ENCODE measurements at regions not wholly inside any gene's neighbourhood (a gene's known extent, or its start where the extent isn't known, plus 50 kb on each side); places are given as distances from the start of the nearest gene placed in this dataset.

DNA sequence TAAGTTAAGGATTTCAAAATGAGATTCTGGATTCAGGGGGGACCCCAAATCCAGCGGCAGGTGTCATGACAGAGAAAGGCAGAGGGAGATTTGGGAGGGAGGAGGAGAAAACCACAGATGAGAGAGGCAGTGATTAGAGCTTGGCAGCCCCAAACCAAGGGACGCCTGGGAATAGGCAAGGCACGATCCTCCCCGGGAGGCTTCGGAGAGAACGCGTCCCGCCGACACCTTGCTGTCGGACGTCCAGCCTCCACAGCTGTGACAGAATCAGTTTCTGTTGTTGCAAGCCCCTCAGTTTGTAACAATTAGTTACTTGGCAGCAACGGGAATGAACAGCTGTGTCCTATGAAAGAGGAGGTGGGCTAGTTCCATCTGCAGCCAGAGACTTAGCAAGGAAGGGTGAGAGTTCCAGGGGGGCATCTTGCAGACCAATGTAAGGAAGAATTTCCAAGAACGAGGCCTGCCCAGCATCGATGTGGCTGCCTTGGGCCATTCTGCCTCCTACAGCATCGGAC is 110.7 kb upstream of the SDK2 start:
- Mint-ChIP-seq H3K27me3 (ENCODE audit: insufficient read depth, low read depth) (peaks cover 16% of the 10 kb centered on the region), H3K9me3 (peaks cover 2% of the 10 kb centered on the region), H3K27ac (no peak overlapping the region), H3K4me3 (no peak overlapping the region), H3K36me3 (no peaks in the 10 kb centered on the region), H3K4me1 (peaks cover 28% of the 10 kb centered on the region)
- no peaks in the 10 kb centered on the region for H3K27me3 ChIP-seq
- H3K36me3 ChIP-seq = no peaks in the 10 kb centered on the region
- H3K4me1 ChIP-seq = peaks cover 8% of the 10 kb centered on the region
- H3K79me2 ChIP-seq (ENCODE audit: low read depth) = no peaks in the 10 kb centered on the region
- H4K20me1 ChIP-seq (ENCODE audit: low read depth) = no peaks in the 10 kb centered on the region
- H3K4me3 ChIP-seq = no peak overlapping the region
- no peak overlapping the region for H3K9ac ChIP-seq
- no peak overlapping the region for H3K27ac ChIP-seq
- no peak for DNase-seq (ENCODE audit: low spot score)
- H3F3A ChIP-seq (ENCODE audit: low read depth) = no peaks in the 10 kb centered on the region
- H2AFZ ChIP-seq (replicated peaks) = no peak overlapping the region
- TF ChIP-seq, protein P1, sequence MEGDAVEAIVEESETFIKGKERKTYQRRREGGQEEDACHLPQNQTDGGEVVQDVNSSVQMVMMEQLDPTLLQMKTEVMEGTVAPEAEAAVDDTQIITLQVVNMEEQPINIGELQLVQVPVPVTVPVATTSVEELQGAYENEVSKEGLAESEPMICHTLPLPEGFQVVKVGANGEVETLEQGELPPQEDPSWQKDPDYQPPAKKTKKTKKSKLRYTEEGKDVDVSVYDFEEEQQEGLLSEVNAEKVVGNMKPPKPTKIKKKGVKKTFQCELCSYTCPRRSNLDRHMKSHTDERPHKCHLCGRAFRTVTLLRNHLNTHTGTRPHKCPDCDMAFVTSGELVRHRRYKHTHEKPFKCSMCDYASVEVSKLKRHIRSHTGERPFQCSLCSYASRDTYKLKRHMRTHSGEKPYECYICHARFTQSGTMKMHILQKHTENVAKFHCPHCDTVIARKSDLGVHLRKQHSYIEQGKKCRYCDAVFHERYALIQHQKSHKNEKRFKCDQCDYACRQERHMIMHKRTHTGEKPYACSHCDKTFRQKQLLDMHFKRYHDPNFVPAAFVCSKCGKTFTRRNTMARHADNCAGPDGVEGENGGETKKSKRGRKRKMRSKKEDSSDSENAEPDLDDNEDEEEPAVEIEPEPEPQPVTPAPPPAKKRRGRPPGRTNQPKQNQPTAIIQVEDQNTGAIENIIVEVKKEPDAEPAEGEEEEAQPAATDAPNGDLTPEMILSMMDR (IDR thresholded peaks at IDR 0.05) = no peak
- no peak for TF ChIP-seq EZH2 (IDR thresholded peaks at IDR 0.05)
- no peak for TF ChIP-seq EZH2phosphoT487 (IDR thresholded peaks at IDR 0.05)
- H3K4me2 ChIP-seq = no peak overlapping the region
- H3K9me3 ChIP-seq (ENCODE audit: low read depth) = no peaks in the 10 kb centered on the region

DNA sequence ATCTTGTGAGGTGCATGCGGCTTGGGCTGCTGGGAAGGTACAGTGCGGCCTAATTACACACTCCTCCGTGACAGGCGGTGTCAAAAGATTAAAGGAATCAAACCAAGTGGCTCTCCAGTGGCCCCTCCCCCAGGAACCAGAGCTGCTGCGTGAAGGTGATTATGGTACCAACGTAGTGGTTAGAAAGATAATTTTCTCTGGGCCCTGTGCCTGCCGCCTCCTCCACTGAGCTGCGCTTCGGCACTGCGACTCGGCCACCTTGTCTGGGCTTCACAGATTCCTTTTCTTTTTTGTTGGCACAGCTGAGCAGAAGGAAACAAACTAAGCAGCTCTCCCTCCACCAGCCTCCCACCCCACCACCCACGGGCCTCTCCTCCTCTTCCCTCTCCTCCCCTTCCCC is 113.2 kb upstream of the SDK2 start:
- Histone ChIP-seq H3K27me3 (no peaks in the 10 kb centered on the region), H3K4me2 (no peak overlapping the region), H3K4me3 (no peak overlapping the region), H3K27ac (no peak overlapping the region), H3K9ac (no peak overlapping the region), H3F3A (ENCODE audit: low read depth) (no peaks in the 10 kb centered on the region), H2AFZ (replicated peaks) (no peak overlapping the region), H3K79me2 (ENCODE audit: low read depth) (no peaks in the 10 kb centered on the region), H4K20me1 (ENCODE audit: low read depth) (no peaks in the 10 kb centered on the region), H3K9me3 (ENCODE audit: low read depth) (no peaks in the 10 kb centered on the region), H3K36me3 (no peaks in the 10 kb centered on the region), H3K4me1 (peaks cover 8% of the 10 kb centered on the region)
- TF ChIP-seq EZH2phosphoT487 (IDR thresholded peaks at IDR 0.05) = no peak
- no peak for TF ChIP-seq EZH2 (IDR thresholded peaks at IDR 0.05)
- TF ChIP-seq, protein P1 (IDR thresholded peaks at IDR 0.05) = no peak
- no peak overlapping the region for H3K27ac Mint-ChIP-seq
- no peak for DNase-seq (ENCODE audit: low spot score)
- peaks cover 18% of the 10 kb centered on the region for H3K27me3 Mint-ChIP-seq (ENCODE audit: insufficient read depth, low read depth)
- no peaks in the 10 kb centered on the region for H3K36me3 Mint-ChIP-seq
- H3K4me1 Mint-ChIP-seq = peaks cover 35% of the 10 kb centered on the region
- H3K4me3 Mint-ChIP-seq = no peak overlapping the region
- H3K9me3 Mint-ChIP-seq = peaks cover 2% of the 10 kb centered on the region

DNA sequence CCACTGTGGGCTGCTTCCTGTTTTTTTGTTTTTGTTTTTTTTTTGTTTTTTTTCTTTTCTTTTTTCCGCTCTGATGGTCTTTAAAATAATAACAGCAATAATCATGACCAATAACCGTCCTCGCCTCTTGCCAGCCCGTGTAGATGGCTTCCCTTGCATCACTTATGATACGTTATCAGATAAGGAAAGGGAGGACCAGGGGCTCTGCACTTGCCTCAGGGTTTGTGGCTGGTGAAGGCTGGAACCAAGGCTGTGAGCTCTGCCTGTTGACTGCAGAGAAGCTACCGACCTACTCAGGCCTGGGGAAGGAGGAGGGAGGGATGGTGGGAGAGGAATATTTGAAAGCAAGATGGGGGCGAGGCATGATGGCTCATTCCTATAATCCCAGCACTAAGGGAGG is 114.0 kb upstream of the SDK2 start:
- H3K36me3 ChIP-seq = no peaks in the 10 kb centered on the region
- H2AFZ ChIP-seq (replicated peaks) = no peak overlapping the region
- H3K4me2 ChIP-seq = no peak overlapping the region
- no peak overlapping the region for H3K27ac Mint-ChIP-seq
- H3K27me3 ChIP-seq = no peaks in the 10 kb centered on the region
- H3K36me3 Mint-ChIP-seq = no peaks in the 10 kb centered on the region
- no peak overlapping the region for H3K4me3 ChIP-seq
- no peaks in the 10 kb centered on the region for H4K20me1 ChIP-seq (ENCODE audit: low read depth)
- DNase-seq (ENCODE audit: low spot score) = no peak
- peaks cover 2% of the 10 kb centered on the region for H3K9me3 Mint-ChIP-seq
- H3K79me2 ChIP-seq (ENCODE audit: low read depth) = no peaks in the 10 kb centered on the region
- peaks cover 8% of the 10 kb centered on the region for H3K4me1 ChIP-seq
- H3F3A ChIP-seq (ENCODE audit: low read depth) = no peaks in the 10 kb centered on the region
- H3K9ac ChIP-seq = no peak overlapping the region
- no peak overlapping the region for H3K4me3 Mint-ChIP-seq
- no peaks in the 10 kb centered on the region for H3K9me3 ChIP-seq (ENCODE audit: low read depth)
- H3K27ac ChIP-seq = no peak overlapping the region
- peaks cover 18% of the 10 kb centered on the region for H3K27me3 Mint-ChIP-seq (ENCODE audit: insufficient read depth, low read depth)
- peaks cover 35% of the 10 kb centered on the region for H3K4me1 Mint-ChIP-seq
- no peak for TF ChIP-seq EZH2 (IDR thresholded peaks at IDR 0.05)

DNA sequence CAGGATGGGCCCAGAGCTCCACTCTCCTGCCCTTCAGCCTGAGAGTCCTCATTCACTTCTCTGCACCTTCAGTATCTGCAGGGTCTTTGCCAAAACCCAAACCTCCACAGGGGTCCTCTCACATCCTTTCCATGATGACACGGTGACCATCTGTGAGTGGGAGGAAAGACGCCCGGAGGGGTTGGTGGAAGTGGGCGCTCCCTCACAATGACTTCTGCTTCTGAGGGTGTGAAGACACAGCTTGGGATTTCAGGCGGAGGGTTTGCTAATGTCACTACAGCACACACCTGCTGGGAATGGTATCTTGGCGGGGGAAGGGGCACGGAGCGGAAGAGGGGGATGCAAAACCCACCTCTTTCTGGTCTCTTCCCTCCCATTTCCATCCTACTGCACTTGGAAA is 115.1 kb upstream of the SDK2 start:
- H3K27ac ChIP-seq = no peak overlapping the region
- H3K9ac ChIP-seq = no peak overlapping the region
- no peak for DNase-seq (ENCODE audit: low spot score)
- no peaks in the 10 kb centered on the region for H4K20me1 ChIP-seq (ENCODE audit: low read depth)
- H2AFZ ChIP-seq (replicated peaks) = no peak overlapping the region
- no peaks in the 10 kb centered on the region for H3K36me3 ChIP-seq
- H3K79me2 ChIP-seq (ENCODE audit: low read depth) = no peaks in the 10 kb centered on the region
- Mint-ChIP-seq H3K4me1 (peaks cover 35% of the 10 kb centered on the region), H3K27me3 (ENCODE audit: insufficient read depth, low read depth) (peaks cover 17% of the 10 kb centered on the region), H3K9me3 (peaks cover 2% of the 10 kb centered on the region), H3K27ac (peak overlapping the region; percentile 63), H3K4me3 (peak overlapping the region; percentile 67), H3K36me3 (no peaks in the 10 kb centered on the region)
- no peaks in the 10 kb centered on the region for H3K9me3 ChIP-seq (ENCODE audit: low read depth)
- peaks cover 8% of the 10 kb centered on the region for H3K4me1 ChIP-seq
- TF ChIP-seq EZH2phosphoT487 (IDR thresholded peaks at IDR 0.05) = no peak
- TF ChIP-seq, protein P1 (IDR thresholded peaks at IDR 0.05) = no peak
- TF ChIP-seq EZH2 (IDR thresholded peaks at IDR 0.05) = no peak
- H3F3A ChIP-seq (ENCODE audit: low read depth) = no peaks in the 10 kb centered on the region
- H3K4me3 ChIP-seq = no peak overlapping the region
- no peaks in the 10 kb centered on the region for H3K27me3 ChIP-seq
- no peak overlapping the region for H3K4me2 ChIP-seq

All from neural progenitor cell (in vitro differentiated cells).